ENCODE measurements at regions not wholly inside any gene's neighbourhood (a gene's known extent, or its start where the extent isn't known, plus 50 kb on each side); places are given as distances from the start of the nearest gene placed in this dataset.
A peak's percentile ranks its signal among the peaks of the same experiment; 100 is the strongest.

GRCh38 chr12:116358893-116359761, 81.6 kb upstream of the MED13L start:
- Histone ChIP-seq H3K27me3 (ENCODE audit: control insufficient read depth, insufficient read depth, low read length) (no peaks in the 10 kb centered on the region), H3K36me3 (ENCODE audit: control insufficient read depth, insufficient read depth, low read length) (no peaks in the 10 kb centered on the region), H3K9ac (ENCODE audit: insufficient read depth, low read length) (peak overlapping the region; percentile 17), H2AFZ (ENCODE audit: low read length) (peak overlapping the region; percentile 93), H3K27ac (ENCODE audit: insufficient read depth, low read length) (peak overlapping the region; percentile 74), H4K20me1 (ENCODE audit: control insufficient read depth, extremely low read depth, insufficient read depth, low read length) (no peaks in the 10 kb centered on the region), H3K79me2 (ENCODE audit: control insufficient read depth, insufficient read depth, low read length) (no peaks in the 10 kb centered on the region), H3K9me3 (ENCODE audit: control insufficient read depth, insufficient read depth, low read depth, low read length) (no peaks in the 10 kb centered on the region), H3K4me2 (ENCODE audit: extremely low read depth, insufficient read depth, low read length) (peak overlapping the region; percentile 92), H3K4me1 (ENCODE audit: control insufficient read depth, extremely low read depth, insufficient read depth, low read length) (peaks cover 7% of the 10 kb centered on the region), H3K4me3 (replicated peaks in 1 of 4; ENCODE audit: control extremely low read depth in 1 of 4, insufficient read depth in 1 of 4, low read depth in 3 of 4, low read length in 4 of 4) (peak overlapping the region; percentile 9 to 33 (median 26))
- TF ChIP-seq EZH2 (IDR thresholded peaks at IDR 0.05; ENCODE audit: low read length, missing control alignments) (no peak), CTCF (conservative IDR thresholded peaks at IDR 0.05 in 1 of 2, IDR thresholded peaks at IDR 0.05 in 1 of 2; ENCODE audit: low read depth in 1 of 2, low read length in 2 of 2) (no peak)
- DNase-seq (ENCODE audit: low read depth in 2 of 2): peak; percentile 97 to 98

GRCh38 chr12:116360579-116361413, 83.3 kb upstream of the MED13L start:
- Histone ChIP-seq H3K36me3 (ENCODE audit: control insufficient read depth, insufficient read depth, low read length) (no peaks in the 10 kb centered on the region), H4K20me1 (ENCODE audit: control insufficient read depth, extremely low read depth, insufficient read depth, low read length) (no peaks in the 10 kb centered on the region), H3K27ac (ENCODE audit: insufficient read depth, low read length) (no peak overlapping the region)

More at GRCh38 chr12:116360579-116361413, 83.3 kb upstream of the MED13L start:
- Histone ChIP-seq H3K27me3 (ENCODE audit: control insufficient read depth, insufficient read depth, low read length) (no peaks in the 10 kb centered on the region), H2AFZ (ENCODE audit: low read length) (no peak overlapping the region), H3K4me2 (ENCODE audit: extremely low read depth, insufficient read depth, low read length) (no peak overlapping the region), H3K4me1 (ENCODE audit: control insufficient read depth, extremely low read depth, insufficient read depth, low read length) (peaks cover 7% of the 10 kb centered on the region), H3K9ac (ENCODE audit: insufficient read depth, low read length) (no peak overlapping the region), H3K9me3 (ENCODE audit: control insufficient read depth, insufficient read depth, low read depth, low read length) (no peaks in the 10 kb centered on the region), H3K79me2 (ENCODE audit: control insufficient read depth, insufficient read depth, low read length) (no peaks in the 10 kb centered on the region), H3K4me3 (replicated peaks in 1 of 4; ENCODE audit: control extremely low read depth in 1 of 4, insufficient read depth in 1 of 4, low read depth in 3 of 4, low read length in 4 of 4) (no peak overlapping the region)
- no peak for DNase-seq (ENCODE audit: low read depth in 2 of 2)
- no peak for TF ChIP-seq EZH2 (IDR thresholded peaks at IDR 0.05; ENCODE audit: low read length, missing control alignments)
- TF ChIP-seq CTCF (conservative IDR thresholded peaks at IDR 0.05 in 1 of 2, IDR thresholded peaks at IDR 0.05 in 1 of 2; ENCODE audit: low read depth in 1 of 2, low read length in 2 of 2): no peak

Data from fibroblast of lung (primary cell).